ENCODE measurements at regions not wholly inside any gene's neighbourhood (a gene's known extent, or its start where the extent isn't known, plus 50 kb on each side); places are given as distances from the start of the nearest gene placed in this dataset.

DNA sequence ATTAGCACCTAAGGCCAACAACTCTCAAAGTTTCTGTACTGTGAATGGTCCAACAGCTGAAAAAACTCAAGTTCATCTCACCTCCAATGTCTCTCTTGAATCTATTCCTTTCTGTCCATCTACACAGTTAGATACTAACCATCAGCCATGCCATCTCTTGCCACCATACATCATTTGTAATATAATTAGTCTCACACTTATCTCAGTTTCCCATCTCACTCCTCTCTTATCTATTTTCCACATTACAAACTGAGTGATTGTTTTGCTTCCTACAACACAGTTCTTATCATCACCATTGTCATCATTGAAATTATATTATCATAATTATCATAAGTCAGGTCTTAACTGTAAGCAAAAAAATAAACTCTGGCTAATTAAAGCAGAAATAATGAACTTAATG, 393.9 kb downstream of the PRELID2 start:
- no peaks in the 10 kb centered on the region for H3K9me1 ChIP-seq (ENCODE audit: control insufficient read depth, extremely low read depth, insufficient read depth, low read length)
- H3K9ac ChIP-seq (ENCODE audit: control insufficient read depth, extremely low read depth, insufficient read depth, low read length), result no peak overlapping the region
- no peaks in the 10 kb centered on the region for H3K27me3 ChIP-seq (ENCODE audit: control insufficient read depth, extremely low read depth, insufficient read depth, low read length)
- dilution Hi-C loops (cut with MboI; ENCODE audit: extremely low pct_ligation_motif_present, low sequenced_read_pairs), result no loop called here
- no peaks in the 10 kb centered on the region for H4K20me1 ChIP-seq (ENCODE audit: control insufficient read depth, extremely low read depth, insufficient read depth, low read length)
- H2AFZ ChIP-seq (ENCODE audit: control insufficient read depth, low read length), result no peak overlapping the region
- H3K4me2 ChIP-seq (ENCODE audit: control insufficient read depth, extremely low read depth, insufficient read depth, low read depth, low read length), result no peak overlapping the region
- no peaks in the 10 kb centered on the region for H3K9me3 ChIP-seq (ENCODE audit: control insufficient read depth, low read depth, low read length)
- TF ChIP-seq EZH2 (IDR thresholded peaks at IDR 0.05; ENCODE audit: low read length), result no peak
- TF ChIP-seq, protein P1, sequence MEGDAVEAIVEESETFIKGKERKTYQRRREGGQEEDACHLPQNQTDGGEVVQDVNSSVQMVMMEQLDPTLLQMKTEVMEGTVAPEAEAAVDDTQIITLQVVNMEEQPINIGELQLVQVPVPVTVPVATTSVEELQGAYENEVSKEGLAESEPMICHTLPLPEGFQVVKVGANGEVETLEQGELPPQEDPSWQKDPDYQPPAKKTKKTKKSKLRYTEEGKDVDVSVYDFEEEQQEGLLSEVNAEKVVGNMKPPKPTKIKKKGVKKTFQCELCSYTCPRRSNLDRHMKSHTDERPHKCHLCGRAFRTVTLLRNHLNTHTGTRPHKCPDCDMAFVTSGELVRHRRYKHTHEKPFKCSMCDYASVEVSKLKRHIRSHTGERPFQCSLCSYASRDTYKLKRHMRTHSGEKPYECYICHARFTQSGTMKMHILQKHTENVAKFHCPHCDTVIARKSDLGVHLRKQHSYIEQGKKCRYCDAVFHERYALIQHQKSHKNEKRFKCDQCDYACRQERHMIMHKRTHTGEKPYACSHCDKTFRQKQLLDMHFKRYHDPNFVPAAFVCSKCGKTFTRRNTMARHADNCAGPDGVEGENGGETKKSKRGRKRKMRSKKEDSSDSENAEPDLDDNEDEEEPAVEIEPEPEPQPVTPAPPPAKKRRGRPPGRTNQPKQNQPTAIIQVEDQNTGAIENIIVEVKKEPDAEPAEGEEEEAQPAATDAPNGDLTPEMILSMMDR (optimal IDR thresholded peaks at IDR 0.05 in 1 of 3, IDR thresholded peaks at IDR 0.05 in 1 of 3, conservative IDR thresholded peaks at IDR 0.05 in 1 of 3; ENCODE audit: extremely low read depth in 1 of 3, insufficient read depth in 2 of 3, low read length in 3 of 3), result no peak
- DNase-seq (ENCODE audit: low read depth, low spot score) (no peak), FAIRE-seq (no peak)
- no peaks in the 10 kb centered on the region for H3K4me1 ChIP-seq (ENCODE audit: control insufficient read depth, extremely low read depth, insufficient read depth, low read length)
- no peak overlapping the region for H3K27ac ChIP-seq (ENCODE audit: control insufficient read depth, insufficient read depth, low read length)
- no peak overlapping the region for H3K4me3 ChIP-seq (ENCODE audit: control insufficient read depth in 2 of 3, extremely low read depth in 1 of 3, insufficient read depth in 2 of 3, low read depth in 1 of 3, low read length in 3 of 3)
- H3K79me2 ChIP-seq (ENCODE audit: control insufficient read depth, insufficient read depth, low read length), result no peaks in the 10 kb centered on the region
- no peaks in the 10 kb centered on the region for H3K36me3 ChIP-seq (ENCODE audit: control insufficient read depth in 2 of 2, extremely low read depth in 1 of 2, insufficient read depth in 2 of 2, low read length in 2 of 2)

DNA sequence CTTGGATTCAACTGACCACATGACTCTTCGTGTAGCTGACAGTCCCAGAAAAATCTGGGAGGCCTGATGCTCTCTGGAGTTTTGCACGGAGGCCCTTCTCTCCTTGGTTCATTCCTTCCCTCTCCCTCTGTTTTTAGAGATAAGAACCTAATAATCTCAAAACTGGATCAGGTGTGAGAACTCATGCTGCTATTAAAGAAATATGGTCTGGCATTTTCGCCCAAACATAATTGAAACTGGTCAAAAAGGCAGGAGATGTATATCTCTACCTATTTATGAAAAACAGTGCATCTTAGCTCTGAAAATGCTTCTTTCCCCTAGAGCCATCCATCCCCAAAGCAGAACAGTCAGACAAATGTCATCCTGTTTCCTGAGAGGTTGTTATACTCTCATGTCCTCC, 397.5 kb downstream of the PRELID2 start:
- DNase-seq (ENCODE audit: low read depth, low spot score) (no peak), FAIRE-seq (no peak)
- Histone ChIP-seq H3K4me2 (ENCODE audit: control insufficient read depth, extremely low read depth, insufficient read depth, low read depth, low read length) (no peak overlapping the region), H4K20me1 (ENCODE audit: control insufficient read depth, extremely low read depth, insufficient read depth, low read length) (no peaks in the 10 kb centered on the region), H3K9me1 (ENCODE audit: control insufficient read depth, extremely low read depth, insufficient read depth, low read length) (no peaks in the 10 kb centered on the region), H3K79me2 (ENCODE audit: control insufficient read depth, insufficient read depth, low read length) (no peaks in the 10 kb centered on the region), H3K4me3 (ENCODE audit: control insufficient read depth in 2 of 3, extremely low read depth in 1 of 3, insufficient read depth in 2 of 3, low read depth in 1 of 3, low read length in 3 of 3) (no peak overlapping the region), H3K36me3 (ENCODE audit: control insufficient read depth in 2 of 2, extremely low read depth in 1 of 2, insufficient read depth in 2 of 2, low read length in 2 of 2) (no peaks in the 10 kb centered on the region), H3K27ac (ENCODE audit: control insufficient read depth, insufficient read depth, low read length) (no peak overlapping the region), H2AFZ (ENCODE audit: control insufficient read depth, low read length) (no peak overlapping the region), H3K9me3 (ENCODE audit: control insufficient read depth, low read depth, low read length) (no peaks in the 10 kb centered on the region), H3K4me1 (ENCODE audit: control insufficient read depth, extremely low read depth, insufficient read depth, low read length) (peaks cover 2% of the 10 kb centered on the region), H3K9ac (ENCODE audit: control insufficient read depth, extremely low read depth, insufficient read depth, low read length) (no peak overlapping the region), H3K27me3 (ENCODE audit: control insufficient read depth, extremely low read depth, insufficient read depth, low read length) (no peaks in the 10 kb centered on the region)
- no peak for TF ChIP-seq EZH2 (IDR thresholded peaks at IDR 0.05; ENCODE audit: low read length)
- TF ChIP-seq, protein P1 (optimal IDR thresholded peaks at IDR 0.05 in 1 of 3, IDR thresholded peaks at IDR 0.05 in 1 of 3, conservative IDR thresholded peaks at IDR 0.05 in 1 of 3; ENCODE audit: extremely low read depth in 1 of 3, insufficient read depth in 2 of 3, low read length in 3 of 3), result no peak
- dilution Hi-C loops (cut with MboI; ENCODE audit: extremely low pct_ligation_motif_present, low sequenced_read_pairs), result no loop called here

Data from keratinocyte (primary cell).